Activated CD8-positive, alpha-beta T cell treated with anti-CD3 and anti-CD28 coated beads for 36 hours (primary cell): ENCODE measurements at regions not wholly inside any gene's neighbourhood (a gene's known extent, or its start where the extent isn't known, plus 50 kb on each side); places are given as distances from the start of the nearest gene placed in this dataset.

ENCODE experiments used
- ATAC-seq: fragments of 200-7000 bp; cut with Tn5 transposase; one replicate; pipeline ENCODE4 v1.10.0; 2021; ENCODE audit warnings: mild to moderate bottlenecking, moderate library complexity
- CTCF ChIA-PET: fragments of 350-600 bp; sonication (Branson Sonifier 250); formaldehyde crosslinking; loops from one replicate; lab custom pipeline; 2021; ENCODE audit warnings: antibody characterized with exemption; lab: Charles Lee
- POLR2A ChIA-PET: fragments of 350-600 bp; sonication (Branson Sonifier 250); formaldehyde crosslinking; loops from one replicate; lab custom pipeline; 2021; ENCODE audit warnings: antibody characterized with exemption; lab: Charles Lee
- DNase-seq: peaks from one replicate; pipeline ENCODE4 v3.0.0-alpha.2; 2020
- H3K27ac Mint-ChIP-seq: one replicate; pipeline ENCODE4 v1.8.0; 2021; ENCODE audit warnings: mild to moderate bottlenecking, mixed read lengths
- H3K27me3 Mint-ChIP-seq: one replicate; pipeline ENCODE4 v1.8.0; 2021; ENCODE audit warnings: mixed read lengths
- H3K36me3 Mint-ChIP-seq: one replicate; pipeline ENCODE4 v1.8.0; 2021; ENCODE audit warnings: low read depth, mixed read lengths
- H3K4me1 Mint-ChIP-seq: one replicate; pipeline ENCODE4 v1.8.0; 2021; ENCODE audit warnings: low read depth, mixed read lengths
- H3K4me3 Mint-ChIP-seq: one replicate; pipeline ENCODE4 v1.8.0; 2021; ENCODE audit warnings: mild to moderate bottlenecking, moderate library complexity, mixed read lengths
- H3K9me3 Mint-ChIP-seq: one replicate; pipeline ENCODE4 v1.8.0; 2021; ENCODE audit warnings: mixed read lengths
- intact Hi-C: fragments of 100-400 bp; cut with micrococcal nuclease; formaldehyde crosslinking; loops from one replicate; pipeline ENCODE4 v1.10.0; 2022
- TF ChIP-seq, protein P1 (sequence below): fragments of 200-600 bp; IDR thresholded peaks from one replicate; pipeline ENCODE4 v1.8.0; 2022; ENCODE audit warnings: antibody characterized with exemption, mild to moderate bottlenecking

DNA sequence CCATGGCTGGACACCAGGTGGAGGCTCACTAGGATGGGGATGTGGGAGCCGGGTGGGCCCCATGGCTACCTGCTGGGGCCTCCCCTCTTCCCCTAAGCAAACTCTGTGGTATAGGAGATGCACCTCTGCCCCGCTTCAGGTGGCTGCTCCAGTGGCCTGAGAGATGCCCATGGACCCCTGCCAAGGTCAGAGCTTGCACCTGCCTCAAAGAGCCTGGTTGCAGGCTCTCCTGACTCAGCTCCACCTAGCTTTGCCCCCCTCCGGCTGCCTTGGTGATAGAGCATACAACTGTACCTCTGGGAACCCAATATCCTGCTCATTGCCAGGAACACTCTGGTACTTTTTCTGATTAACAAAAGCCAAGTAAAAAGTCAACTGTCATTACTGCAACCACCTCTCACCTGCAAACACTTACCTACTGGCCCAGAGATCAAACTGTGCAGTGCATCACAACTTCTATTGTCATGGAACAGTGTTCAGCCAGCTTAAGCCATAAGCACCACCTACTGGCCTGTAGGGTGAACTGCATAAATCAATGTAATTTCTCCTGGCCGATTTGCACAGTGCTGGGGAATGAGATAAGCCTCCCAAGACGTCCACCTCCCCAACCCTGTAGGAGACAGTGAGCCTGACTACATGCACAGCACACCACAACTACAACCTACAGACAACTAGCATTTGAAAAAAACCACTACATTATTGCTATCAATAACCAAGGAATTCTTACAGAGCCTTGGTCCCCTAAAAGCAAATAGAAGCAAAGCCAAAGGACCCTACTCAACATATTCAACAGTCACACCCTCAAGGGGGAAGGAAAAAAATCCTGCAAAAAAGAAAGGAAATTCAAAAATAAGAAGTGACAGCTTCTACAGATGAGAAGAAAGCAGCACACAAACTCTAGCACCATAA, 352.4 kb upstream of the ARHGEF26 start:
- POLR2A ChIA-PET: no interaction called here
- H3K9me3 Mint-ChIP-seq: peaks cover 13% of the 10 kb centered on the region

DNA sequence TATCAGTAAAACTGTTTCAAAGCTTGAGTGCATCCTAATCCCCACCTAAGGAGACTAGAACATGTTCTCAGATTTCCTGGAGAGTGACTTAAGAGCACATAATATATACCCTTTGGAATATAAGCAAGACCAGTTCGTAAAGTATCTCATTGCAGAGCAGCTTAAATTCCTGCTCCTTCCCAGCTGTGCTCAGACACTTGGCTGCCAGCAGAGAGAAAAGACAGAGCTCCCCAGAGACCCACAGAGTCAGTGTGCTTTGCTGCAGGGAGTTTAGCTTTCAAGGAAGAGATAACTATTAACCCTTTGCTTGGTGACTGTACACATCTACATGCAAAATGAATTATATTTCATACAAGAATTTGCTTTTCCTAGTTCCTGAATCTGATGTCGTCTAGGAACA, 338.1 kb upstream of the ARHGEF26 start:
- Mint-ChIP-seq H3K4me3 (no peak overlapping the region), H3K27me3 (peaks cover 7% of the 10 kb centered on the region), H3K27ac (no peak overlapping the region), H3K9me3 (no peaks in the 10 kb centered on the region), H3K36me3 (no peaks in the 10 kb centered on the region), H3K4me1 (no peaks in the 10 kb centered on the region)
- DNase-seq (no peak), ATAC-seq (no peak)
- ChIA-PET CTCF (interaction anchor here (0.6 to 2.0 kb wide), 3 partner anchors 15 to 188 kb away, joined by 3 to 7 read pairs (median 3); no protein-coding TSS in a partner anchor), POLR2A (no interaction called here)
- intact Hi-C loops: no loop called here
- TF ChIP-seq, protein P1, sequence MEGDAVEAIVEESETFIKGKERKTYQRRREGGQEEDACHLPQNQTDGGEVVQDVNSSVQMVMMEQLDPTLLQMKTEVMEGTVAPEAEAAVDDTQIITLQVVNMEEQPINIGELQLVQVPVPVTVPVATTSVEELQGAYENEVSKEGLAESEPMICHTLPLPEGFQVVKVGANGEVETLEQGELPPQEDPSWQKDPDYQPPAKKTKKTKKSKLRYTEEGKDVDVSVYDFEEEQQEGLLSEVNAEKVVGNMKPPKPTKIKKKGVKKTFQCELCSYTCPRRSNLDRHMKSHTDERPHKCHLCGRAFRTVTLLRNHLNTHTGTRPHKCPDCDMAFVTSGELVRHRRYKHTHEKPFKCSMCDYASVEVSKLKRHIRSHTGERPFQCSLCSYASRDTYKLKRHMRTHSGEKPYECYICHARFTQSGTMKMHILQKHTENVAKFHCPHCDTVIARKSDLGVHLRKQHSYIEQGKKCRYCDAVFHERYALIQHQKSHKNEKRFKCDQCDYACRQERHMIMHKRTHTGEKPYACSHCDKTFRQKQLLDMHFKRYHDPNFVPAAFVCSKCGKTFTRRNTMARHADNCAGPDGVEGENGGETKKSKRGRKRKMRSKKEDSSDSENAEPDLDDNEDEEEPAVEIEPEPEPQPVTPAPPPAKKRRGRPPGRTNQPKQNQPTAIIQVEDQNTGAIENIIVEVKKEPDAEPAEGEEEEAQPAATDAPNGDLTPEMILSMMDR: no peak

More for the DNA sequence above, 352.4 kb upstream of the ARHGEF26 start:
- H3K27ac Mint-ChIP-seq: no peak overlapping the region
- peaks cover 20% of the 10 kb centered on the region for H3K27me3 Mint-ChIP-seq
- intact Hi-C loops: loop anchor here (5.0 to 10.0 kb wide), 4 partner anchors 334 to 742 kb away; partner anchors contain the start of gene RAP2B
- no peaks in the 10 kb centered on the region for H3K4me1 Mint-ChIP-seq
- DNase-seq (peak; percentile 56), ATAC-seq (peak; percentile 95)
- no peak overlapping the region for H3K4me3 Mint-ChIP-seq
- TF ChIP-seq, protein P1: peak; percentile 76
- CTCF ChIA-PET: interaction anchor here (0.6 to 4.1 kb wide), 21 partner anchors 8 to 743 kb away, joined by 3 to 14 read pairs (median 4); no protein-coding TSS in a partner anchor
- H3K36me3 Mint-ChIP-seq: no peaks in the 10 kb centered on the region

DNA sequence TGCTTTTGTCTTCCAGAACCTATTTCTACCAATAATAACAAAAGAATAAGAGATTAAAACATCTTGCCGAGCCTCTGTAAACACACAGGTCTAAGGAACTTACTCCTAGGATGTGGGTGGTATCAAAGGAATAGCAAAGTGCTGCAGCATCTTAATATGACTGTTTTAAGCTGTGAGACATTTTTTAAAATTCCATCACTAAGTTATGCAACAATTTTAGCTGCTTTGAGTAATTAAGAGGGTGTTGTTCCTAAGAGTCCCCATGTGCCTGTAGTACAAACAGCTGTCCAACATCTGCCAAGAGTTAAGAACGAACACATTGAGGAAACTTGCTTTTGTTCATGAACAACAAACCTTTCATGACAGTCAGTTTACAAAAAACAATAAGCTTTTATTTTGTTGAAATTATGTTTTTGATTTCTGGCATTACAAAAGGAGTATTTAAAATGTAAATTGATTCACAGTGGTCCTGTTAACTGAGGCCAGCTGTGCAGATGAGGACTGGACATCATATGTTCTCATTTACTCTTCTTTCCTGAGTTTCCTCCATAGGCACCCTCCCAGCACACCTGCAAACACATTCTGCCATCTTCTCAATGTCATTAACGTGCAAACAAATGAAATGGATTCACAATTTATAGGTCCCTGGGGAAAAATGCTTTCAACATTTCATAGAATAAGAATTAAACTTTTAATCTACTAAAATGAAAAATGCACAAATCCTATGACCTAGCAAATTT, 337.3 kb upstream of the ARHGEF26 start:
- no peak overlapping the region for H3K27ac Mint-ChIP-seq
- ChIA-PET CTCF (interaction anchor here (2.0 kb wide), 1 partner anchor 16 kb away, joined by 7 read pairs; no protein-coding TSS in a partner anchor), POLR2A (no interaction called here)
- H3K36me3 Mint-ChIP-seq: no peaks in the 10 kb centered on the region
- DNase-seq (no peak), ATAC-seq (no peak)
- no peak overlapping the region for H3K4me3 Mint-ChIP-seq
- TF ChIP-seq, protein P1: no peak
- H3K9me3 Mint-ChIP-seq: no peaks in the 10 kb centered on the region
- H3K4me1 Mint-ChIP-seq: no peaks in the 10 kb centered on the region
- H3K27me3 Mint-ChIP-seq: peaks cover 7% of the 10 kb centered on the region
- intact Hi-C loops: no loop called here

DNA sequence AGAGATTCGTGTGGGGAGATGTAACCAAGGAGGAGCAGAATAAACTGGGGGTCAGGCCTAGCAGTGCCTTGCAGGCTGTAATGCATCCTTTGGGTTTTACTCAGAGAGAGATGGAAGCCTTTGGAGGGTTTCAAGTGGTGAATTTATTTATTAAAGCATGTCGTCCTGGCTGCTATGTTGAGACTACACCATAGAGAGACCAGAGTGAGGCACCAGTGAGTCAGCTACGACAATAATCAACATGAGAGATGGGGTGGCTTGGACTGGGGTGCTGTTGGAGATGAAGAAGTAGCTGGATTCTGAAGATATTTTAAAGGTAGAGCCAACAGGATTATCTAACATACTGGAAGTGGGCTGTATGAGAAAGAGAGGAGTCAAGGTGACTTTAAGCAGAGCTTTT, 335.3 kb upstream of the ARHGEF26 start:
- no peak for ATAC-seq
- CTCF ChIA-PET: interaction anchor here (1.1 to 1.4 kb wide), 2 partner anchors 18 to 185 kb away, joined by 3 to 6 read pairs; no protein-coding TSS in a partner anchor

More for the DNA sequence above, 335.3 kb upstream of the ARHGEF26 start:
- intact Hi-C loops: no loop called here
- no peak for DNase-seq
- Mint-ChIP-seq H3K9me3 (no peaks in the 10 kb centered on the region), H3K4me1 (no peaks in the 10 kb centered on the region), H3K36me3 (no peaks in the 10 kb centered on the region), H3K27ac (no peak overlapping the region), H3K4me3 (no peak overlapping the region), H3K27me3 (peaks cover 6% of the 10 kb centered on the region)
- TF ChIP-seq, protein P1: no peak
- POLR2A ChIA-PET: no interaction called here
